Neural progenitor cell (in vitro differentiated cells): ENCODE measurements at regions not wholly inside any gene's neighbourhood (a gene's known extent, or its start where the extent isn't known, plus 50 kb on each side); places are given as distances from the start of the nearest gene placed in this dataset.
A peak's percentile ranks its signal among the peaks of the same experiment; 100 is the strongest.

Experiments
- DNase-seq: peaks from one replicate; pipeline ENCODE4 v3.0.0-alpha.2; 2016; ENCODE audit warnings: low spot score
- H2AFZ ChIP-seq: fragments of 200-600 bp; sonication (generic); replicated peaks from 2 replicates; pipeline ENCODE4 v1.6.1; 2016; ENCODE audit warnings: antibody characterized with exemption
- H3F3A ChIP-seq: fragments of 200-600 bp; sonication (generic); 2 replicates; pipeline ENCODE4 v1.6.1; 2016; ENCODE audit warnings: antibody characterized with exemption, low read depth
- H3K27ac ChIP-seq: fragments of 200-600 bp; sonication (generic); 2 replicates; pipeline ENCODE4 v1.5.1; 2016; ENCODE audit warnings: mild to moderate bottlenecking
- H3K27me3 ChIP-seq: fragments of 200-600 bp; sonication (generic); 2 replicates; pipeline ENCODE4 v1.6.1; 2016; ENCODE audit warnings: mild to moderate bottlenecking, moderate library complexity
- H3K36me3 ChIP-seq: fragments of 200-600 bp; sonication (generic); 2 replicates; pipeline ENCODE4 v1.5.1; 2016
- H3K4me1 ChIP-seq: fragments of 200-600 bp; sonication (generic); 2 replicates; pipeline ENCODE4 v1.6.1; 2016; ENCODE audit warnings: mixed run types
- H3K4me2 ChIP-seq: fragments of 200-600 bp; sonication (generic); 2 replicates; pipeline ENCODE4 v1.6.1; 2016
- H3K4me3 ChIP-seq: fragments of 200-600 bp; sonication (generic); 2 replicates; pipeline ENCODE4 v1.5.1; 2016
- H3K79me2 ChIP-seq: fragments of 200-600 bp; sonication (generic); 2 replicates; pipeline ENCODE4 v1.6.1; 2016; ENCODE audit warnings: low read depth
- H3K9ac ChIP-seq: fragments of 200-600 bp; sonication (generic); 2 replicates; pipeline ENCODE4 v1.6.1; 2016
- H3K9me3 ChIP-seq: fragments of 200-600 bp; sonication (generic); 2 replicates; pipeline ENCODE4 v1.5.1; 2016; ENCODE audit warnings: low read depth
- H4K20me1 ChIP-seq: fragments of 200-600 bp; sonication (generic); 2 replicates; pipeline ENCODE4 v1.6.1; 2016; ENCODE audit warnings: low read depth
- H3K27ac Mint-ChIP-seq: 3 replicates; pipeline ENCODE4 v1.8.0; 2021; ENCODE audit warnings: mixed read lengths
- H3K27me3 Mint-ChIP-seq: 2 replicates; pipeline ENCODE4 v1.8.0; 2022; ENCODE audit warnings: low read depth, mild to moderate bottlenecking, inconsistent platforms, moderate library complexity, mixed read lengths; ENCODE audit not compliant: insufficient read depth
- H3K36me3 Mint-ChIP-seq: 3 replicates; pipeline ENCODE4 v1.8.0; 2021; ENCODE audit warnings: mixed read lengths
- H3K4me1 Mint-ChIP-seq: 3 replicates; pipeline ENCODE4 v1.8.0; 2021; ENCODE audit warnings: mixed read lengths
- H3K4me3 Mint-ChIP-seq: 3 replicates; pipeline ENCODE4 v1.8.0; 2021; ENCODE audit warnings: mild to moderate bottlenecking, moderate library complexity, mixed read lengths
- H3K9me3 Mint-ChIP-seq: 3 replicates; pipeline ENCODE4 v1.8.0; 2020; ENCODE audit warnings: mixed read lengths
- CTCF ChIP-seq: fragments of 200-600 bp; sonication (generic); IDR thresholded peaks from 2 replicates; pipeline ENCODE4 v1.5.1; 2017; ENCODE audit warnings: antibody characterized with exemption, mild to moderate bottlenecking
- EZH2 ChIP-seq: fragments of 200-600 bp; sonication (generic); IDR thresholded peaks from 2 replicates; pipeline ENCODE4 v1.6.1; 2017; ENCODE audit warnings: antibody characterized with exemption, mild to moderate bottlenecking, moderate library complexity
- EZH2phosphoT487 ChIP-seq: fragments of 200-600 bp; sonication (generic); IDR thresholded peaks from 2 replicates; pipeline ENCODE4 v1.6.1; 2017; ENCODE audit warnings: antibody characterized with exemption

- H3K4me3 ChIP-seq, result no peak overlapping the region
- Mint-ChIP-seq H3K27ac (no peak overlapping the region), H3K27me3 (no peaks in the 10 kb centered on the region), H3K9me3 (peaks cover 13% of the 10 kb centered on the region), H3K4me1 (peaks cover 52% of the 10 kb centered on the region), H3K4me3 (no peak overlapping the region), H3K36me3 (no peaks in the 10 kb centered on the region)
- H3K27ac ChIP-seq, result no peak overlapping the region
- no peaks in the 10 kb centered on the region for H3K36me3 ChIP-seq
- H3K27me3 ChIP-seq, result no peaks in the 10 kb centered on the region
- H3F3A ChIP-seq, result no peaks in the 10 kb centered on the region
- no peak overlapping the region for H3K4me2 ChIP-seq
- no peak overlapping the region for H3K9ac ChIP-seq
- TF ChIP-seq EZH2phosphoT487, result no peak
- TF ChIP-seq CTCF, result no peak
- no peak for TF ChIP-seq EZH2
- H4K20me1 ChIP-seq, result no peaks in the 10 kb centered on the region
- no peaks in the 10 kb centered on the region for H3K79me2 ChIP-seq
- H3K4me1 ChIP-seq, result peaks cover 5% of the 10 kb centered on the region
- DNase-seq, result no peak
- no peak overlapping the region for H2AFZ ChIP-seq
- no peaks in the 10 kb centered on the region for H3K9me3 ChIP-seq
These were observed 179.9 kb upstream of the PFN2 start for GRCh38 chr3:150150633-150151032.

GRCh38 chr3:150149651-150150051 lies 179.0 kb upstream of the PFN2 start:
- peaks cover 8% of the 10 kb centered on the region for H3K9me3 Mint-ChIP-seq
- H3K4me3 ChIP-seq, result no peak overlapping the region
- peaks cover 61% of the 10 kb centered on the region for H3K4me1 Mint-ChIP-seq
- H3K36me3 ChIP-seq, result no peaks in the 10 kb centered on the region
- TF ChIP-seq EZH2phosphoT487, result no peak
- H3K27ac Mint-ChIP-seq, result no peak overlapping the region
- H3K27me3 ChIP-seq, result no peaks in the 10 kb centered on the region
- H3K9ac ChIP-seq, result no peak overlapping the region
- peaks cover 2% of the 10 kb centered on the region for H3K27me3 Mint-ChIP-seq
- no peak for DNase-seq
- no peak overlapping the region for H3K4me3 Mint-ChIP-seq
- no peaks in the 10 kb centered on the region for H3K79me2 ChIP-seq
- no peaks in the 10 kb centered on the region for H3K36me3 Mint-ChIP-seq
- H3K9me3 ChIP-seq, result no peaks in the 10 kb centered on the region
- no peaks in the 10 kb centered on the region for H3F3A ChIP-seq
- no peak overlapping the region for H2AFZ ChIP-seq
- H3K4me1 ChIP-seq, result peaks cover 5% of the 10 kb centered on the region
- H4K20me1 ChIP-seq, result no peaks in the 10 kb centered on the region
- no peak overlapping the region for H3K27ac ChIP-seq
- H3K4me2 ChIP-seq, result no peak overlapping the region

GRCh38 chr3:150148227-150148626 lies 177.5 kb upstream of the PFN2 start:
- peak overlapping the region; percentile 70 for H3K27ac Mint-ChIP-seq
- Histone ChIP-seq H3K36me3 (no peaks in the 10 kb centered on the region), H3K4me2 (no peak overlapping the region), H3K79me2 (no peaks in the 10 kb centered on the region), H3K9me3 (no peaks in the 10 kb centered on the region), H3F3A (no peaks in the 10 kb centered on the region), H3K27me3 (no peaks in the 10 kb centered on the region), H3K4me1 (peaks cover 5% of the 10 kb centered on the region), H2AFZ (no peak overlapping the region), H3K27ac (no peak overlapping the region), H4K20me1 (no peaks in the 10 kb centered on the region), H3K4me3 (no peak overlapping the region), H3K9ac (no peak overlapping the region)
- no peak for TF ChIP-seq EZH2
- TF ChIP-seq CTCF, result no peak
- TF ChIP-seq EZH2phosphoT487, result no peak
- DNase-seq, result no peak
- H3K4me3 Mint-ChIP-seq, result no peak overlapping the region
- peaks cover 2% of the 10 kb centered on the region for H3K27me3 Mint-ChIP-seq
- H3K36me3 Mint-ChIP-seq, result no peaks in the 10 kb centered on the region
- H3K4me1 Mint-ChIP-seq, result peaks cover 63% of the 10 kb centered on the region
- peaks cover 4% of the 10 kb centered on the region for H3K9me3 Mint-ChIP-seq

- TF ChIP-seq EZH2phosphoT487, result no peak
- TF ChIP-seq EZH2, result no peak
- TF ChIP-seq CTCF, result no peak
- peaks cover 4% of the 10 kb centered on the region for H3K9me3 Mint-ChIP-seq
- H3K27me3 Mint-ChIP-seq, result peaks cover 2% of the 10 kb centered on the region
- no peaks in the 10 kb centered on the region for H3K36me3 Mint-ChIP-seq
- Histone ChIP-seq H3K27me3 (no peaks in the 10 kb centered on the region), H4K20me1 (no peaks in the 10 kb centered on the region), H3F3A (no peaks in the 10 kb centered on the region), H3K9ac (no peak overlapping the region), H3K27ac (no peak overlapping the region), H3K4me2 (no peak overlapping the region), H3K79me2 (no peaks in the 10 kb centered on the region), H3K36me3 (no peaks in the 10 kb centered on the region), H3K9me3 (no peaks in the 10 kb centered on the region), H3K4me1 (peaks cover 5% of the 10 kb centered on the region), H3K4me3 (no peak overlapping the region), H2AFZ (peak overlapping the region; percentile 36)
- peaks cover 63% of the 10 kb centered on the region for H3K4me1 Mint-ChIP-seq
- peak overlapping the region; percentile 70 for H3K27ac Mint-ChIP-seq
- no peak overlapping the region for H3K4me3 Mint-ChIP-seq
- no peak for DNase-seq
These were observed 177.1 kb upstream of the PFN2 start for GRCh38 chr3:150147776-150148175.
